A549 (cell line): ENCODE measurements at regions not wholly inside any gene's neighbourhood (a gene's known extent, or its start where the extent isn't known, plus 50 kb on each side); places are given as distances from the start of the nearest gene placed in this dataset.

ENCODE experiments used
- ATAC-seq, 2 experiments: fragments of 200-7000 bp in 1 of 2; fragments of >200 bp in 1 of 2; cut with Nextera tagmentation in 1 of 2; cut with Tn5 transposase in 1 of 2; 3 replicates each; pipeline versions ENCODE4 v1.8.0 to v1.9.1; 2018 to 2020; ENCODE audit warnings: mild to moderate bottlenecking in 1 of 2, moderate library complexity in 1 of 2
- CTCF ChIA-PET: fragments of 300-600 bp; sonication (Branson Sonifier 250); formaldehyde crosslinking; extraction: SDS; loops from one replicate; lab custom pipeline; 2021; ENCODE audit warnings: antibody characterized with exemption, inconsistent platforms; lab: Yijun Ruan, JAX
- POLR2A ChIA-PET: fragments of 350-600 bp; formaldehyde crosslinking; extraction: SDS; loops from one replicate; lab custom pipeline; 2021; ENCODE audit warnings: antibody characterized with exemption, inconsistent platforms; lab: Yijun Ruan, JAX
- DNase-seq, 2 experiments: peaks; one replicate each; pipeline versions ENCODE4 v3.0.0 to v3.0.0-alpha.2; 2011 to 2016; ENCODE audit warnings: low read depth in 1 of 2, low spot score in 1 of 2
- FAIRE-seq: peaks from 2 replicates; lab custom pipeline; 2011; peaks lifted over from hg19 to GRCh38; lab: Jason Lieb, UNC
- H3K27ac ChIP-seq, 2 experiments: fragments of >200 bp; sonication (Bioruptor Twin); formaldehyde crosslinking; 3 replicates each; pipeline ENCODE4 v1.5.1; 2016 to 2017
- H3K4me1 ChIP-seq: fragments of >200 bp; sonication (Bioruptor Twin); formaldehyde crosslinking; 3 replicates; pipeline ENCODE4 v1.6.1; 2016
- H3K4me2 ChIP-seq: fragments of >200 bp; sonication (Bioruptor Twin); formaldehyde crosslinking; 3 replicates; pipeline ENCODE4 v1.6.1; 2016
- H3K4me3 ChIP-seq: fragments of >200 bp; sonication (Bioruptor Twin); formaldehyde crosslinking; 3 replicates; pipeline ENCODE4 v1.5.1; 2016
- H3K9me3 ChIP-seq: fragments of >200 bp; sonication (Bioruptor Twin); formaldehyde crosslinking; 3 replicates; pipeline ENCODE4 v1.6.1; 2016
- BHLHE40 ChIP-seq: IDR thresholded peaks from 2 replicates; pipeline ENCODE4 v1.6.1; 2012; ENCODE audit warnings: low read depth, low read length, inconsistent platforms
- CBX2 ChIP-seq: fragments of 200-600 bp; sonication (generic); IDR thresholded peaks from 2 replicates; pipeline ENCODE4 v1.6.1; 2016; ENCODE audit warnings: low read depth, mild to moderate bottlenecking, borderline replicate concordance
- CHD2 ChIP-seq: fragments of 150-350 bp; IDR thresholded peaks from 2 replicates; pipeline ENCODE4 v1.6.1; 2014; ENCODE audit warnings: low read length; ENCODE audit not compliant: partially characterized antibody
- CHD4 ChIP-seq: fragments of 200-600 bp; sonication (generic); IDR thresholded peaks from 2 replicates; pipeline ENCODE4 v1.6.1; 2016; ENCODE audit warnings: antibody characterized with exemption, mild to moderate bottlenecking, borderline replicate concordance
- EHF ChIP-seq: fragments of 250-450 bp; sonication (Bioruptor Pico); IDR thresholded peaks from 2 replicates; pipeline ENCODE4 v1.5.0; 2020; ENCODE audit warnings: mild to moderate bottlenecking
- FOSL2 ChIP-seq, 2 experiments: fragments of 450-650 bp in 1 of 2; fragments of >200 bp in 1 of 2; sonication (Bioruptor Twin) in 1 of 2; formaldehyde crosslinking; IDR thresholded peaks; 2 replicates each; pipeline versions ENCODE4 v1.5.0 to v1.6.1; 2016 to 2020; ENCODE audit warnings: mild to moderate bottlenecking in 1 of 2, moderate library complexity in 1 of 2
- FOXS1 ChIP-seq: fragments of 250-450 bp; sonication (Bioruptor Pico); IDR thresholded peaks from 2 replicates; pipeline ENCODE4 v1.5.0; 2020; ENCODE audit warnings: mild to moderate bottlenecking, moderate library complexity
- GATA3 ChIP-seq: IDR thresholded peaks from 2 replicates; pipeline ENCODE4 v1.6.1; 2012; ENCODE audit warnings: borderline replicate concordance
- HEYL ChIP-seq: fragments of 250-450 bp; sonication (Bioruptor Pico); IDR thresholded peaks from 2 replicates; pipeline ENCODE4 v1.8.0; 2021; ENCODE audit warnings: mild to moderate bottlenecking, moderate library complexity
- HOXA7 ChIP-seq: fragments of 250-450 bp; sonication (Bioruptor Pico); IDR thresholded peaks from 2 replicates; pipeline ENCODE4 v1.5.0; 2020; ENCODE audit warnings: mild to moderate bottlenecking, moderate library complexity
- HOXB5 ChIP-seq: fragments of 250-450 bp; sonication (Bioruptor Pico); IDR thresholded peaks from 2 replicates; pipeline ENCODE4 v1.5.0; 2020; ENCODE audit warnings: mild to moderate bottlenecking, moderate library complexity
- JUN ChIP-seq, 2 experiments: fragments of >200 bp; sonication (Bioruptor Twin); formaldehyde crosslinking; IDR thresholded peaks; 2 replicates in 1 of 2; 3 replicates in 1 of 2; pipeline ENCODE4 v1.6.1; 2016 to 2017
- MAZ ChIP-seq: fragments of 150-350 bp; IDR thresholded peaks from 2 replicates; pipeline ENCODE4 v1.6.1; 2014; ENCODE audit warnings: antibody characterized with exemption, low read depth, low read length, borderline replicate concordance
- MYC ChIP-seq: IDR thresholded peaks from 2 replicates; pipeline ENCODE4 v1.6.1; 2012; ENCODE audit warnings: mild to moderate bottlenecking, inconsistent platforms, low read length, improper control_type of control experiment, borderline replicate concordance
- PHF8 ChIP-seq: fragments of 200-600 bp; sonication (generic); IDR thresholded peaks from 2 replicates; pipeline ENCODE4 v1.6.1; 2016; ENCODE audit warnings: low read depth, mild to moderate bottlenecking, antibody characterized with exemption, moderate library complexity, borderline replicate concordance
- RAD21 ChIP-seq, 2 experiments: fragments of >200 bp in 1 of 2; sonication (Bioruptor Twin) in 1 of 2; formaldehyde crosslinking in 1 of 2; IDR thresholded peaks in 1 of 2; conservative IDR thresholded peaks in 1 of 2; 2 replicates in 1 of 2; 3 replicates in 1 of 2; pipeline ENCODE4 v1.6.1; 2012 to 2018; ENCODE audit warnings: inconsistent platforms in 1 of 2
- RARB ChIP-seq: fragments of 250-450 bp; sonication (Bioruptor Pico); IDR thresholded peaks from 2 replicates; pipeline ENCODE4 v1.8.0; 2021; ENCODE audit warnings: mild to moderate bottlenecking, moderate library complexity
- SMC3 ChIP-seq: fragments of >200 bp; sonication (Bioruptor Twin); formaldehyde crosslinking; IDR thresholded peaks from 3 replicates; pipeline ENCODE4 v1.6.1; 2018; ENCODE audit warnings: inconsistent platforms
- SREBF2 ChIP-seq: fragments of 450-650 bp; IDR thresholded peaks from 2 replicates; pipeline ENCODE4 v1.6.1; 2014; ENCODE audit warnings: mild to moderate bottlenecking, moderate library complexity
- TFCP2L1 ChIP-seq: fragments of 250-450 bp; sonication (Bioruptor Pico); IDR thresholded peaks from 2 replicates; pipeline ENCODE4 v1.5.0; 2021; ENCODE audit warnings: mild to moderate bottlenecking
- ZFP36 ChIP-seq: fragments of 450-650 bp; IDR thresholded peaks from 2 replicates; pipeline ENCODE4 v1.6.1; 2014; ENCODE audit warnings: borderline replicate concordance; ENCODE audit not compliant: partially characterized antibody
- ZNF302 ChIP-seq: fragments of 250-450 bp; sonication (Bioruptor Pico); IDR thresholded peaks from 2 replicates; pipeline ENCODE4 v1.9.0; 2021; ENCODE audit warnings: inconsistent platforms, mild to moderate bottlenecking, moderate library complexity
- ZSCAN20 ChIP-seq: fragments of 250-450 bp; sonication (Bioruptor Pico); IDR thresholded peaks from 2 replicates; pipeline ENCODE4 v1.8.0; 2022; ENCODE audit warnings: mild to moderate bottlenecking, moderate library complexity
- WGBS: methylation state at CpG from one replicate; pipeline ENCODE4 v1.1.6; 2017; ENCODE audit errors: missing lambda C conversion rate; 5-methylcytosine and 5-hydroxymethylcytosine counted together
- TF ChIP-seq, protein P1 (sequence below): fragments of 150-350 bp; IDR thresholded peaks from 2 replicates; pipeline ENCODE4 v1.6.1; 2014; ENCODE audit warnings: low read depth, mild to moderate bottlenecking, low read length
- TF ChIP-seq, protein P2 (sequence below): fragments of 250-450 bp; sonication (Bioruptor Pico); IDR thresholded peaks from 2 replicates; pipeline ENCODE4 v1.5.0; 2021; ENCODE audit warnings: mild to moderate bottlenecking, moderate library complexity, borderline replicate concordance
- TF ChIP-seq, protein P3 (sequence below): IDR thresholded peaks from 2 replicates; pipeline ENCODE4 v1.6.1; 2012
- TF ChIP-seq, protein P4 (sequence below): fragments of >200 bp; sonication (Bioruptor Twin); formaldehyde crosslinking; IDR thresholded peaks from 3 replicates; pipeline ENCODE4 v1.5.1; 2016

DNA sequence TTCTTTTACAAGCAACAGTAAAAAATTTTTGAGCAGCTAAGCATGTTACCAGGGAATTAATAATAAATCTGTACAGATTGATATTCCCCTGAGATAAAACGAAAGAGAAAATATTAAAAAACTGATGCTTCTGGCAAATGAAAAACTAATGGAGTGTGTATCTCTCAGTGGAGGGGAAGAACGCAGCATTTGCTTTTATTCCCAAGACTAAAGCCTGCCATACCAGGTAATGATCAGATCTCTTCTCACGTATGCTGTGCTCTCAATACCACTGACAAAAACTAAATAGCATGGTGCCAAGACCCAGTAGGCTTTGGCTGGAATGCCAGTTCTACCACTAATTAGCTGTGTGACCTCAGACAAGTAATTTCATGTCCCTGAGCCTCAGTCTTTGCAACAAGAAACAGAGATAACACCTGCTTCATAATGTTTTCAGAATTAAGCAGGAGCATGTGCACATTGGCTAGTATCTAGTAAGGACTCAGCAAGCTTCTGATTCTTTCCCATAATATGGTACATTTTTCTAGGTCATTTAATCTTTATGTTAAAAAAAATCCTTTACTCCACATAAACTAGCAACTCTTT lies 179.6 kb downstream of the CENPC start (continued):
- TF ChIP-seq, protein P1, sequence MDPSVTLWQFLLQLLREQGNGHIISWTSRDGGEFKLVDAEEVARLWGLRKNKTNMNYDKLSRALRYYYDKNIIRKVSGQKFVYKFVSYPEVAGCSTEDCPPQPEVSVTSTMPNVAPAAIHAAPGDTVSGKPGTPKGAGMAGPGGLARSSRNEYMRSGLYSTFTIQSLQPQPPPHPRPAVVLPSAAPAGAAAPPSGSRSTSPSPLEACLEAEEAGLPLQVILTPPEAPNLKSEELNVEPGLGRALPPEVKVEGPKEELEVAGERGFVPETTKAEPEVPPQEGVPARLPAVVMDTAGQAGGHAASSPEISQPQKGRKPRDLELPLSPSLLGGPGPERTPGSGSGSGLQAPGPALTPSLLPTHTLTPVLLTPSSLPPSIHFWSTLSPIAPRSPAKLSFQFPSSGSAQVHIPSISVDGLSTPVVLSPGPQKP, result no peak
- TF ChIP-seq CHD2 (no peak), ZSCAN20 (CRISPR knock-in tag) (no peak)

DNA sequence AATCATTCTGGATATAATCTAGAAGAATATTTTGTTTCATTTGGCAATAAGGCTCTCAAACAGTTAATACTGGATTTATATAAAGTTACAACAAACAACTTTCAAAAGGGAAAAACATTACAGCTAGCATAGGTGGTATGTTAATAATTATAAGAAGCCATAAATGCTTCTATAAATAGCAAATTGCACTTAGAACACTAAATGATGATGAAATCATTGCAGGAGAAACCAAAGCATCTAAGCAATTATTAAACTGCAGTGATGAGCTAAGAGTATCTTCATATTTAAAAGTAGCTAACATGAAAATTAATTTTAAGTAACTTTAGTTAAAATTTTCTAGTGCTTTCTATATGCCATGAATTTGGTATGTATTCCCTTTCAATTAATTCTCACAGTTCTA lies 189.5 kb downstream of the CENPC start:
- Histone ChIP-seq H3K4me1 (no peaks in the 10 kb centered on the region), H3K4me3 (no peak overlapping the region), H3K9me3 (no peaks in the 10 kb centered on the region)
- no peak for FAIRE-seq
- no peak for TF ChIP-seq ZNF302 (CRISPR knock-in tag)
- no peak for TF ChIP-seq PHF8
- TF ChIP-seq, all 56 proteins: peak for 0
- CTCF ChIA-PET, result no interaction called here
- Histone ChIP-seq H3K27ac (no peak overlapping the region), H3K4me2 (no peak overlapping the region)
- POLR2A ChIA-PET, result no interaction called here
- DNase-seq (no peak), ATAC-seq (no peak)

DNA sequence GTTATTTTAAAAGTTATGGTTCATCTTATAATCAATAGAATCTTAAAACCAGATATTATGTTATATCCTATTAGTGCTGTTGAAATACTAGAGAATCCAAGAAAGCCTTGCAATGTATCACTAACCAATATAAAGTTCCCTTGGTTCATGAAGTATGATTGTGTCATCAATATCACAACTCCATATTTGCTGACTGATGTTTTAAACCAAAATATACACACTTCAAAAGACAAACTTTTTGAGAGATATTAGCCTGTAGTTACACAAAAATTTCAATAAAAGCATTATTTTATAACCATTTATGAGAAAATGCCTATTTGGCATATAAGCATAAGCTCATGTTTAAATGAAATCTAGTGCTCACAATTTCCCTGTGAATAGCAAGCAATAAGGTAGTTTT lies 198.6 kb downstream of the CENPC start:
- Histone ChIP-seq H3K9me3 (no peaks in the 10 kb centered on the region), H3K4me1 (no peaks in the 10 kb centered on the region), H3K27ac (no peak overlapping the region), H3K4me3 (no peak overlapping the region), H3K4me2 (no peak overlapping the region)
- FAIRE-seq, result no peak
- CTCF ChIA-PET, result no interaction called here
- POLR2A ChIA-PET, result no interaction called here
- no peak for DNase-seq
- no peak for ATAC-seq
- TF ChIP-seq SMC3, result no peak
- TF ChIP-seq EHF, result no peak
- no peak for TF ChIP-seq HEYL (CRISPR knock-in tag)
- TF ChIP-seq, protein P2, sequence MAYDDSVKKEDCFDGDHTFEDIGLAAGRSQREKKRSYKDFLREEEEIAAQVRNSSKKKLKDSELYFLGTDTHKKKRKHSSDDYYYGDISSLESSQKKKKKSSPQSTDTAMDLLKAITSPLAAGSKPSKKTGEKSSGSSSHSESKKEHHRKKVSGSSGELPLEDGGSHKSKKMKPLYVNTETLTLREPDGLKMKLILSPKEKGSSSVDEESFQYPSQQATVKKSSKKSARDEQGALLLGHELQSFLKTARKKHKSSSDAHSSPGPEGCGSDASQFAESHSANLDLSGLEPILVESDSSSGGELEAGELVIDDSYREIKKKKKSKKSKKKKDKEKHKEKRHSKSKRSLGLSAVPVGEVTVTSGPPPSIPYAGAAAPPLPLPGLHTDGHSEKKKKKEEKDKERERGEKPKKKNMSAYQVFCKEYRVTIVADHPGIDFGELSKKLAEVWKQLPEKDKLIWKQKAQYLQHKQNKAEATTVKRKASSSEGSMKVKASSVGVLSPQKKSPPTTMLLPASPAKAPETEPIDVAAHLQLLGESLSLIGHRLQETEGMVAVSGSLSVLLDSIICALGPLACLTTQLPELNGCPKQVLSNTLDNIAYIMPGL (CRISPR knock-in tag), result no peak
- no peak for TF ChIP-seq TFCP2L1 (CRISPR knock-in tag)
- no peak for TF ChIP-seq CHD4

DNA sequence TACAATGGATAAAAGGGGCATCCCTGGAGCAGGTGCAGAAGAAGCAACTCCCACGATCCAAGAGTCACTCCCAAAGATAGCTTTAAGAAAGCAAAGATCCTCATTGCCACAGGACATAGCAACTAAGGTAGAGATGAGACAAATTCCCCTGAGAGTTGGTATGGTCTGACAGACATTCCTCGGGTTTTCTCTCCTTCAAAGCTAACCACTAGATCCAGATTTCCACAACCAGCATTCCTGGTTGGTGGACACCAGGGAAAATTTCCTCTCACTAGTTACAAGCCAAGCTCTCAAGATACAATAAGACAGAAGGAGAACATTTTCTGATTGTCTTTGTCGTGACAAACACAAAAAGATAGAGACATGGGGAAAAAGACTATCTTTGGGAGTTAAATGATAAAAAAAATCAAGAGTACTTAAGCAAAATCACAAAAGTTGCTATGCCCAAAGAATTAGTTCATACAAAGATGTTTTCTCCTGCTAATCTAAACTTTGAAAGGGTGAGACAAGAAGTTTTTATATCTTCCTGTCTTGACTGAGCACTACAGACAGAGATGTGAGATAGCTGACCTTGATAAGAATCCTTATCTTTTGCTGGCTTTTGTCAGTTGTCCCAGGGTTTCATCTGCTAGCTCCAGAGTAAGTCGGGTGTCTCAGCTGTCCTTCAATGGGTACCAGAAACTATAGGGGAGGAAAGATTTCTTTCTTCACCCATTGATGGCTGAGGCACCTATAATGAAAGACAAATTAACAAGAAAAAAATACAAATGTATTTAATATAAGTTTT lies 200.5 kb downstream of the CENPC start:
- WGBS, result 6% methylated on average over 4 of the region's 4 CpGs
- ATAC-seq, result no peak
- no peak for DNase-seq
- no peaks in the 10 kb centered on the region for H3K9me3 ChIP-seq
- H3K4me1 ChIP-seq, result no peaks in the 10 kb centered on the region
- FAIRE-seq, result no peak
- POLR2A ChIA-PET, result no interaction called here
- no peak overlapping the region for H3K4me3 ChIP-seq
- H3K4me2 ChIP-seq, result no peak overlapping the region
- CTCF ChIA-PET, result no interaction called here
- H3K27ac ChIP-seq, result no peak overlapping the region
- TF ChIP-seq MAZ (no peak), RARB (CRISPR knock-in tag) (no peak), EHF (no peak), CHD4 (no peak), HOXB5 (CRISPR knock-in tag) (no peak), RAD21 (conservative IDR thresholded peaks at IDR 0.05 in 1 of 2, IDR thresholded peaks at IDR 0.05 in 1 of 2) (no peak), SREBF2 (no peak), JUN (IDR thresholded peaks at IDR 0.05) (no peak), ZFP36 (no peak), GATA3 (no peak), BHLHE40 (no peak), HEYL (CRISPR knock-in tag) (no peak), FOXS1 (CRISPR knock-in tag) (no peak), CBX2 (no peak), MYC (no peak), HOXA7 (CRISPR knock-in tag) (no peak), FOSL2 (IDR thresholded peaks at IDR 0.05) (no peak), FOSL2 (CRISPR knock-in tag; IDR thresholded peaks at IDR 0.05) (no peak)
- TF ChIP-seq, protein P3, sequence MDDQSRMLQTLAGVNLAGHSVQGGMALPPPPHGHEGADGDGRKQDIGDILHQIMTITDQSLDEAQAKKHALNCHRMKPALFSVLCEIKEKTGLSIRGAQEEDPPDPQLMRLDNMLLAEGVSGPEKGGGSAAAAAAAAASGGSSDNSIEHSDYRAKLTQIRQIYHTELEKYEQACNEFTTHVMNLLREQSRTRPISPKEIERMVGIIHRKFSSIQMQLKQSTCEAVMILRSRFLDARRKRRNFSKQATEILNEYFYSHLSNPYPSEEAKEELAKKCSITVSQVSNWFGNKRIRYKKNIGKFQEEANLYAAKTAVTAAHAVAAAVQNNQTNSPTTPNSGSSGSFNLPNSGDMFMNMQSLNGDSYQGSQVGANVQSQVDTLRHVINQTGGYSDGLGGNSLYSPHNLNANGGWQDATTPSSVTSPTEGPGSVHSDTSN, result no peak
- TF ChIP-seq, protein P4, sequence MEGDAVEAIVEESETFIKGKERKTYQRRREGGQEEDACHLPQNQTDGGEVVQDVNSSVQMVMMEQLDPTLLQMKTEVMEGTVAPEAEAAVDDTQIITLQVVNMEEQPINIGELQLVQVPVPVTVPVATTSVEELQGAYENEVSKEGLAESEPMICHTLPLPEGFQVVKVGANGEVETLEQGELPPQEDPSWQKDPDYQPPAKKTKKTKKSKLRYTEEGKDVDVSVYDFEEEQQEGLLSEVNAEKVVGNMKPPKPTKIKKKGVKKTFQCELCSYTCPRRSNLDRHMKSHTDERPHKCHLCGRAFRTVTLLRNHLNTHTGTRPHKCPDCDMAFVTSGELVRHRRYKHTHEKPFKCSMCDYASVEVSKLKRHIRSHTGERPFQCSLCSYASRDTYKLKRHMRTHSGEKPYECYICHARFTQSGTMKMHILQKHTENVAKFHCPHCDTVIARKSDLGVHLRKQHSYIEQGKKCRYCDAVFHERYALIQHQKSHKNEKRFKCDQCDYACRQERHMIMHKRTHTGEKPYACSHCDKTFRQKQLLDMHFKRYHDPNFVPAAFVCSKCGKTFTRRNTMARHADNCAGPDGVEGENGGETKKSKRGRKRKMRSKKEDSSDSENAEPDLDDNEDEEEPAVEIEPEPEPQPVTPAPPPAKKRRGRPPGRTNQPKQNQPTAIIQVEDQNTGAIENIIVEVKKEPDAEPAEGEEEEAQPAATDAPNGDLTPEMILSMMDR, result no peak
